GM12878 (cell line): ENCODE measurements at regions not wholly inside any gene's neighbourhood (a gene's known extent, or its start where the extent isn't known, plus 50 kb on each side); places are given as distances from the start of the nearest gene placed in this dataset.
A peak's percentile ranks its signal among the peaks of the same experiment; 100 is the strongest.

Experiments
- ATAC-seq: fragments of 200-7000 bp; cut with Tn5 transposase; 3 replicates; pipeline ENCODE4 v1.9.1; 2020; ENCODE audit warnings: mild to moderate bottlenecking, moderate library complexity
- BruUV-seq: library from RNA; stranded (reverse); fragments of 400-500 nt; replicated peaks from 2 replicates; lab custom pipeline; 2021; lab: Mats Ljungman, UMichigan
- CTCF ChIA-PET: fragments of 300-600 bp; sonication (Branson Sonifier 250); formaldehyde crosslinking; extraction: SDS; loops from one replicate; lab custom pipeline; 2021; ENCODE audit warnings: inconsistent platforms; lab: Yijun Ruan, JAX
- POLR2A ChIA-PET: fragments of 350-600 bp; formaldehyde crosslinking; extraction: SDS; loops from one replicate; lab custom pipeline; 2021; ENCODE audit warnings: inconsistent platforms; lab: Charles Lee
- RAD21 ChIA-PET: fragments of 300-600 bp; sonication (Branson Sonifier 250); formaldehyde crosslinking; loops from one replicate; lab custom pipeline; 2023; ENCODE audit warnings: antibody characterized with exemption; ENCODE audit not compliant: unreplicated experiment; lab: Charles Lee
- SMC1A ChIA-PET: fragments of 300-600 bp; sonication (Branson Sonifier 250); formaldehyde crosslinking; loops from one replicate; lab custom pipeline; 2023; ENCODE audit not compliant: unreplicated experiment, uncharacterized antibody; lab: Charles Lee
- DNase-seq: peaks from one replicate; pipeline ENCODE4 v3.0.0-alpha.2; 2011; ENCODE audit warnings: low read depth, low spot score
- FAIRE-seq: peaks from 3 replicates; lab custom pipeline; 2011; peaks lifted over from hg19 to GRCh38; lab: Jason Lieb, UNC
- H2AFZ ChIP-seq: 2 replicates; pipeline ENCODE4 v1.6.0; 2011; ENCODE audit warnings: low read depth, low read length, control low read depth; ENCODE audit not compliant: control insufficient read depth
- H3K27ac ChIP-seq: 2 replicates; pipeline ENCODE4 v1.5.1; 2011; ENCODE audit warnings: control low read depth; ENCODE audit not compliant: control insufficient read depth, insufficient read depth
- H3K27me3 ChIP-seq, 2 experiments: replicated peaks in 1 of 2; 2 replicates each; pipeline versions ENCODE4 v1.6.0 to v1.6.1; 2011; ENCODE audit warnings: low read length in 1 of 2; ENCODE audit not compliant: control insufficient read depth in 2 of 2, insufficient read depth in 2 of 2
- H3K36me3 ChIP-seq, 2 experiments: 2 replicates each; pipeline ENCODE4 v1.5.1; 2011; ENCODE audit warnings: low read length in 1 of 2; ENCODE audit not compliant: control insufficient read depth in 2 of 2, insufficient read depth in 2 of 2
- H3K4me1 ChIP-seq: 2 replicates; pipeline ENCODE4 v1.6.1; 2011; ENCODE audit warnings: mild to moderate bottlenecking, low read length, moderate library complexity, mixed read lengths; ENCODE audit not compliant: control insufficient read depth, insufficient read depth
- H3K4me2 ChIP-seq: 2 replicates; pipeline ENCODE4 v1.6.0; 2011; ENCODE audit warnings: control low read depth; ENCODE audit not compliant: control insufficient read depth, insufficient read depth
- H3K4me3 ChIP-seq: fragments of 200-600 bp; sonication (generic); 2 replicates; pipeline ENCODE4 v1.5.1; 2016
- H3K79me2 ChIP-seq: 2 replicates; pipeline ENCODE4 v1.6.0; 2011; ENCODE audit warnings: low read length; ENCODE audit not compliant: control insufficient read depth, insufficient read depth
- H3K9ac ChIP-seq: 2 replicates; pipeline ENCODE4 v1.8.0; 2011; ENCODE audit warnings: low read length, control low read depth, mixed read lengths; ENCODE audit not compliant: control insufficient read depth, insufficient read depth
- H3K9me3 ChIP-seq: replicated peaks from 3 replicates; pipeline ENCODE4 v1.5.1; 2011; ENCODE audit warnings: mild to moderate bottlenecking, low read length; ENCODE audit not compliant: control insufficient read depth, insufficient read depth
- H4K20me1 ChIP-seq: 2 replicates; pipeline ENCODE4 v1.6.0; 2011; ENCODE audit not compliant: control insufficient read depth, insufficient read depth
- ASH2L ChIP-seq: fragments of 300-600, 200-600 bp; sonication (generic); IDR thresholded peaks from 2 replicates; pipeline ENCODE4 v1.6.1; 2017; ENCODE audit warnings: low read depth, mild to moderate bottlenecking, borderline replicate concordance
- BMI1 ChIP-seq: fragments of 450-650 bp; IDR thresholded peaks from 2 replicates; pipeline ENCODE4 v1.6.1; 2016; ENCODE audit warnings: mild to moderate bottlenecking, moderate library complexity, borderline replicate concordance
- CHD4 ChIP-seq: fragments of 200-600 bp; sonication (generic); IDR thresholded peaks from 2 replicates; pipeline ENCODE4 v1.6.1; 2016; ENCODE audit warnings: mild to moderate bottlenecking
- MTA3 ChIP-seq: IDR thresholded peaks from 2 replicates; pipeline ENCODE4 v1.6.1; 2012; ENCODE audit warnings: low read length, inconsistent platforms, borderline replicate concordance
- NFIC ChIP-seq: IDR thresholded peaks from 2 replicates; pipeline ENCODE4 v1.6.1; 2012; ENCODE audit warnings: low read depth, mild to moderate bottlenecking, inconsistent platforms, low read length, moderate library complexity
- RAD21 ChIP-seq: IDR thresholded peaks from 2 replicates; pipeline ENCODE4 v1.6.1; 2011; ENCODE audit warnings: mild to moderate bottlenecking, low read depth, low read length, moderate library complexity; ENCODE audit not compliant: insufficient read depth
- RUNX3 ChIP-seq: IDR thresholded peaks from 2 replicates; pipeline ENCODE4 v1.6.1; 2012; ENCODE audit warnings: low read length, inconsistent platforms
- SREBF1 ChIP-seq: IDR thresholded peaks from 2 replicates; pipeline ENCODE4 v1.6.1; 2012; ENCODE audit warnings: mild to moderate bottlenecking, low read length
- TCF3 ChIP-seq: IDR thresholded peaks from 2 replicates; pipeline ENCODE4 v1.6.1; 2012; ENCODE audit warnings: low read depth, mild to moderate bottlenecking, low read length, borderline replicate concordance; ENCODE audit not compliant: insufficient read depth
- WGBS: methylation state at CpG from one replicate; pipeline ENCODE4 v1.1.6; 2016; ENCODE audit warnings: low lambda C conversion rate; ENCODE audit not compliant: insufficient replicate concordance, insufficient coverage; ENCODE audit errors: missing lambda C conversion rate; 5-methylcytosine and 5-hydroxymethylcytosine counted together
- in situ Hi-C: fragments of 300-500 bp; cut with MboI; formaldehyde crosslinking; loops from 9 replicates; pipeline ENCODE4 v1.14.3; 2018; ENCODE audit warnings: mixed read lengths
- intact Hi-C: fragments of 100-400 bp; cut with micrococcal nuclease; formaldehyde crosslinking; loops from one replicate; pipeline ENCODE4 v1.14.2; 2022; ENCODE audit not compliant: unreplicated experiment

- FAIRE-seq (no peak), DNase-seq (no peak), ATAC-seq (no peak)
- H3K79me2 ChIP-seq: no peaks in the 10 kb centered on the region
- ChIA-PET CTCF (no interaction called here), RAD21 (no interaction called here), POLR2A (no interaction called here), SMC1A (no interaction called here)
- no peaks in the 10 kb centered on the region; the same call in 2 of the 3 replicates for H3K9me3 ChIP-seq
- intact Hi-C loops (no loop called here), in situ Hi-C loops (no loop called here)
- H3K27me3 ChIP-seq: no peaks in the 10 kb centered on the region
- no peak overlapping the region for H3K4me2 ChIP-seq
- peaks cover 3% of the 10 kb centered on the region; the same call in 1 of the 2 replicates for H3K4me1 ChIP-seq
- H4K20me1 ChIP-seq: no peaks in the 10 kb centered on the region
- H2AFZ ChIP-seq: no peak overlapping the region
- no peak overlapping the region for H3K9ac ChIP-seq
- H3K4me3 ChIP-seq: no peak overlapping the region
- no peak overlapping the region for H3K27ac ChIP-seq
- 57% methylated on average over 7 of the region's 7 CpGs for WGBS
- no peak for TF ChIP-seq BMI1
- TF ChIP-seq RUNX3: no peak
- TF ChIP-seq TCF3: no peak
- no peak for TF ChIP-seq ASH2L
- no peak for TF ChIP-seq CHD4
- TF ChIP-seq MTA3: no peak
- TF ChIP-seq NFIC: no peak
- no peaks in the 10 kb centered on the region for H3K36me3 ChIP-seq
- no TSS peak for BruUV-seq
Observed at GRCh38 chr10:3452683-3453361, 280.2 kb upstream of the PITRM1 start.

- ChIA-PET CTCF (no interaction called here), SMC1A (no interaction called here), RAD21 (no interaction called here), POLR2A (no interaction called here)
- H3K79me2 ChIP-seq: no peaks in the 10 kb centered on the region
- intact Hi-C loops: no loop called here
- no peaks in the 10 kb centered on the region for H3K9me3 ChIP-seq
- WGBS: 43% methylated on average over 5 of the region's 5 CpGs
- H3K4me1 ChIP-seq: peaks cover 3% of the 10 kb centered on the region; the same call in 1 of the 2 replicates
- BruUV-seq: no TSS peak
- no peak overlapping the region for H3K4me3 ChIP-seq
- H3K36me3 ChIP-seq: no peaks in the 10 kb centered on the region
- H3K27me3 ChIP-seq: no peaks in the 10 kb centered on the region
- no peak overlapping the region for H3K27ac ChIP-seq
- H4K20me1 ChIP-seq: no peaks in the 10 kb centered on the region
- H2AFZ ChIP-seq: no peak overlapping the region
- FAIRE-seq (no peak), DNase-seq (no peak), ATAC-seq (no peak)
- TF ChIP-seq RAD21 (peak; percentile 43), SREBF1 (no peak)
- no peak overlapping the region for H3K9ac ChIP-seq
- in situ Hi-C loops: no loop called here
- no peak overlapping the region for H3K4me2 ChIP-seq
Observed at GRCh38 chr10:3452173-3452626, 279.6 kb upstream of the PITRM1 start.
